ENCODE measurements at regions not wholly inside any gene's neighbourhood (a gene's known extent, or its start where the extent isn't known, plus 50 kb on each side); places are given as distances from the start of the nearest gene placed in this dataset.
A peak's percentile ranks its signal among the peaks of the same experiment; 100 is the strongest.
"Not testable (repeated sequence)": the region's sequence is repeated elsewhere in the genome, so short reads cannot be mapped to it uniquely, and the experiment has no call there.

- no peak for TF ChIP-seq EP300 (IDR thresholded peaks at IDR 0.05)
- Histone ChIP-seq H3K9me3 (no peaks in the 10 kb centered on the region), H3K27me3 (no peaks in the 10 kb centered on the region), H3K4me1 (no peaks in the 10 kb centered on the region), H3K27ac (no peak overlapping the region), H3K4me3 (no peak overlapping the region), H3K36me3 (no peaks in the 10 kb centered on the region)
- WGBS, 2 donors, result 83% methylated on average over 1 of the region's 1 CpG
- DNase-seq (no peak), ATAC-seq (ENCODE audit: low FRiP score in 2 of 2) (no peak)
These were observed 650.1 kb upstream of the MDGA2 start for GRCh38 chr14:48325486-48325885.

GRCh38 chr14:48323665-48324064, 648.3 kb upstream of the MDGA2 start:
- ATAC-seq (ENCODE audit: low FRiP score in 2 of 2), result no peak
- DNase-seq, result no peak
- TF ChIP-seq EP300 (IDR thresholded peaks at IDR 0.05) (no peak), POLR2A (IDR thresholded peaks at IDR 0.05) (no peak), POLR2AphosphoS5 (IDR thresholded peaks at IDR 0.05) (no peak), CTCF (IDR thresholded peaks at IDR 0.05) (no peak)
- Histone ChIP-seq H3K4me3 (no peak overlapping the region), H3K27ac (no peak overlapping the region), H3K36me3 (no peaks in the 10 kb centered on the region), H3K27me3 (no peaks in the 10 kb centered on the region), H3K4me1 (no peaks in the 10 kb centered on the region), H3K9me3 (no peaks in the 10 kb centered on the region)
- 73 to 81% methylated on average over 6 of the region's 6 CpGs for WGBS, 2 donors

- DNase-seq (no peak), ATAC-seq (ENCODE audit: low FRiP score in 2 of 2) (no peak)
- Histone ChIP-seq H3K36me3 (no peaks in the 10 kb centered on the region), H3K27me3 (no peaks in the 10 kb centered on the region), H3K27ac (no peak overlapping the region), H3K9me3 (peaks cover 0 to 6% (median 0%) of the 10 kb centered on the region in 4 donors), H3K4me1 (no peaks in the 10 kb centered on the region), H3K4me3 (no peak overlapping the region)
- TF ChIP-seq EP300 (IDR thresholded peaks at IDR 0.05) (no peak), POLR2AphosphoS5 (IDR thresholded peaks at IDR 0.05) (no peak), CTCF (IDR thresholded peaks at IDR 0.05) (no peak), POLR2A (IDR thresholded peaks at IDR 0.05) (no peak)
These were observed 644.4 kb upstream of the MDGA2 start for GRCh38 chr14:48319823-48320222.

GRCh38 chr14:48304729-48305128, 629.3 kb upstream of the MDGA2 start:
- H3K27me3 ChIP-seq, result no peaks in the 10 kb centered on the region
- no peak for DNase-seq
- no peaks in the 10 kb centered on the region for H3K4me1 ChIP-seq
- 76 to 80% methylated on average over 3 of the region's 3 CpGs for WGBS, 2 donors
- ATAC-seq (ENCODE audit: low FRiP score in 2 of 2), result no peak
- no peak overlapping the region for H3K27ac ChIP-seq
- TF ChIP-seq CTCF (IDR thresholded peaks at IDR 0.05) (no peak), POLR2A (IDR thresholded peaks at IDR 0.05) (no peak), EP300 (IDR thresholded peaks at IDR 0.05) (no peak), POLR2AphosphoS5 (IDR thresholded peaks at IDR 0.05) (no peak)
- no peaks in the 10 kb centered on the region for H3K9me3 ChIP-seq
- H3K4me3 ChIP-seq, result no peak overlapping the region
- H3K36me3 ChIP-seq, result no peaks in the 10 kb centered on the region

- TF ChIP-seq POLR2A (IDR thresholded peaks at IDR 0.05) (no peak), POLR2AphosphoS5 (IDR thresholded peaks at IDR 0.05) (no peak), CTCF (IDR thresholded peaks at IDR 0.05) (no peak), EP300 (IDR thresholded peaks at IDR 0.05) (no peak)
- H3K4me1 ChIP-seq, result no peaks in the 10 kb centered on the region
- no peaks in the 10 kb centered on the region for H3K9me3 ChIP-seq
- no peak overlapping the region for H3K4me3 ChIP-seq
- no peaks in the 10 kb centered on the region for H3K27me3 ChIP-seq
- ATAC-seq (ENCODE audit: low FRiP score in 2 of 2) (no peak), DNase-seq (no peak)
- H3K36me3 ChIP-seq, result no peaks in the 10 kb centered on the region
- H3K27ac ChIP-seq, result no peak overlapping the region
These were observed 614.3 kb upstream of the MDGA2 start for GRCh38 chr14:48289701-48290100.

- 93 to 95% methylated on average over 5 to 11 of the region's 11 CpGs for WGBS, 2 donors
- H3K27me3 ChIP-seq; H3K4me1 ChIP-seq; H3K9me3 ChIP-seq; H3K27ac ChIP-seq; H3K4me3 ChIP-seq; H3K36me3 ChIP-seq; ATAC-seq (ENCODE audit: low FRiP score in 2 of 2): not testable (repeated sequence)
- DNase-seq, result peak in 1 of 2 donors; percentile 64
These were observed 609.8 kb upstream of the MDGA2 start for GRCh38 chr14:48285217-48285616.

Measured in upper lobe of left lung (tissue), 6 donors.